SW 1271 (cell line): ENCODE measurements at regions not wholly inside any gene's neighbourhood (a gene's known extent, or its start where the extent isn't known, plus 50 kb on each side); places are given as distances from the start of the nearest gene placed in this dataset.

Experiments used
- DNase-seq, 2 experiments: peaks; one replicate each; lab custom pipeline; 2025; lab: John Stamatoyannopoulos, UW

GRCh38 chr11:91860661-91861060, 364.0 kb upstream of the FAT3 start:
- no peak for DNase-seq

GRCh38 chr11:91859666-91860065, 365.0 kb upstream of the FAT3 start:
- no peak for DNase-seq

- no peak for DNase-seq
These were observed 367.4 kb upstream of the FAT3 start for GRCh38 chr11:91857179-91857578.

- no peak for DNase-seq
These were observed 369.8 kb upstream of the FAT3 start for GRCh38 chr11:91854780-91855179.

GRCh38 chr11:91854171-91854570, 370.4 kb upstream of the FAT3 start:
- no peak for DNase-seq

- no peak for DNase-seq
These were observed 372.7 kb upstream of the FAT3 start for GRCh38 chr11:91851908-91852307.

GRCh38 chr11:91850533-91851275, 373.9 kb upstream of the FAT3 start:
- no peak for DNase-seq

- no peak for DNase-seq
These were observed 374.6 kb upstream of the FAT3 start for GRCh38 chr11:91850021-91850420.

- no peak for DNase-seq
These were observed 378.0 kb upstream of the FAT3 start for GRCh38 chr11:91846649-91847048.

- no peak for DNase-seq
These were observed 378.6 kb upstream of the FAT3 start for GRCh38 chr11:91846002-91846401.

- no peak for DNase-seq
These were observed 383.9 kb upstream of the FAT3 start for GRCh38 chr11:91840640-91841240.

- no peak for DNase-seq
These were observed 386.9 kb upstream of the FAT3 start for GRCh38 chr11:91837411-91838330.

- DNase-seq: no peak
These were observed 389.5 kb upstream of the FAT3 start for GRCh38 chr11:91835051-91835560.

- DNase-seq: no peak
These were observed 395.7 kb upstream of the FAT3 start for GRCh38 chr11:91828901-91829300.

GRCh38 chr11:91825777-91826176, 398.8 kb upstream of the FAT3 start:
- no peak for DNase-seq

- no peak for DNase-seq
These were observed 401.3 kb upstream of the FAT3 start for GRCh38 chr11:91823252-91823830.

- no peak for DNase-seq
These were observed 401.8 kb upstream of the FAT3 start for GRCh38 chr11:91822805-91823204.

GRCh38 chr11:91820709-91821108, 403.9 kb upstream of the FAT3 start:
- no peak for DNase-seq

- DNase-seq: no peak
These were observed 404.8 kb upstream of the FAT3 start for GRCh38 chr11:91819777-91820176.

- DNase-seq: no peak
These were observed 405.4 kb upstream of the FAT3 start for GRCh38 chr11:91819195-91819594.

- no peak for DNase-seq
These were observed 406.6 kb upstream of the FAT3 start for GRCh38 chr11:91817996-91818395.

- no peak for DNase-seq
These were observed 411.4 kb upstream of the FAT3 start for GRCh38 chr11:91813263-91813662.
